IPS DF 4.7 (cell line): ENCODE measurements at regions not wholly inside any gene's neighbourhood (a gene's known extent, or its start where the extent isn't known, plus 50 kb on each side); places are given as distances from the start of the nearest gene placed in this dataset.

Source experiments
- DNase-seq: peaks from one replicate; pipeline ENCODE4 v3.0.0-alpha.2; 2013; ENCODE audit warnings: low spot score; ENCODE audit errors: extremely low read depth

- DNase-seq = no peak
These were observed 234.0 kb downstream of the NR4A2 start for GRCh38 chr2:156098506-156098905.

GRCh38 chr2:156088587-156088986 lies 243.9 kb downstream of the NR4A2 start:
- DNase-seq = no peak

GRCh38 chr2:156087875-156088274 lies 244.6 kb downstream of the NR4A2 start:
- no peak for DNase-seq

GRCh38 chr2:156083763-156084493 lies 248.6 kb downstream of the NR4A2 start:
- no peak for DNase-seq

- no peak for DNase-seq
These were observed 252.7 kb downstream of the NR4A2 start for GRCh38 chr2:156079845-156080244.

GRCh38 chr2:156077041-156077742 lies 255.3 kb downstream of the NR4A2 start:
- DNase-seq = no peak

- DNase-seq = no peak
These were observed 266.6 kb downstream of the NR4A2 start for GRCh38 chr2:156065912-156066311.

GRCh38 chr2:156064540-156064939 lies 268.0 kb downstream of the NR4A2 start:
- no peak for DNase-seq

- DNase-seq = no peak
These were observed 274.9 kb downstream of the NR4A2 start for GRCh38 chr2:156057647-156058046.

GRCh38 chr2:156054983-156055382 lies 277.5 kb downstream of the NR4A2 start:
- no peak for DNase-seq

GRCh38 chr2:156046900-156047299 lies 285.6 kb downstream of the NR4A2 start:
- DNase-seq = no peak

GRCh38 chr2:156042895-156043294 lies 289.6 kb downstream of the NR4A2 start:
- DNase-seq = no peak

GRCh38 chr2:156038021-156038420 lies 294.5 kb downstream of the NR4A2 start:
- no peak for DNase-seq

- no peak for DNase-seq
These were observed 295.0 kb downstream of the NR4A2 start for GRCh38 chr2:156037482-156037881.

GRCh38 chr2:156031121-156031520 lies 301.4 kb downstream of the NR4A2 start:
- DNase-seq = no peak

GRCh38 chr2:156023229-156023869 lies 309.2 kb downstream of the NR4A2 start:
- DNase-seq = no peak

- DNase-seq = no peak
These were observed 311.1 kb downstream of the NR4A2 start for GRCh38 chr2:156021146-156022040.

GRCh38 chr2:156019341-156019740 lies 313.2 kb downstream of the NR4A2 start:
- no peak for DNase-seq

- DNase-seq = no peak
These were observed 315.1 kb downstream of the NR4A2 start for GRCh38 chr2:156017341-156017885.

GRCh38 chr2:156009293-156009692 lies 323.2 kb downstream of the NR4A2 start:
- DNase-seq = no peak
